ENCODE measurements at regions not wholly inside any gene's neighbourhood (a gene's known extent, or its start where the extent isn't known, plus 50 kb on each side); places are given as distances from the start of the nearest gene placed in this dataset.
A peak's percentile ranks its signal among the peaks of the same experiment; 100 is the strongest.

- Histone ChIP-seq H3K27ac (ENCODE audit: low read length in 2 of 2) (no peak overlapping the region), H3K36me3 (replicated peaks in 1 of 2; ENCODE audit: control extremely low read depth in 1 of 2, control insufficient read depth in 1 of 2, extremely low read depth in 1 of 2, insufficient read depth in 2 of 2, low read length in 1 of 2) (no peaks in the 10 kb centered on the region), H3K79me2 (ENCODE audit: control insufficient read depth, insufficient read depth, low read length) (no peaks in the 10 kb centered on the region), H3K4me2 (replicated peaks; ENCODE audit: low read depth, low read length, poor library complexity, severe bottlenecking) (no peak overlapping the region), H3K27me3 (replicated peaks in 1 of 4; ENCODE audit: control extremely low read depth in 1 of 4, control insufficient read depth in 3 of 4, insufficient read depth in 4 of 4, low read length in 3 of 4) (no peaks in the 10 kb centered on the region), H3K9ac (ENCODE audit: low read length) (no peak overlapping the region), H3K4me1 (ENCODE audit: control insufficient read depth in 2 of 2, insufficient read depth in 2 of 2, low read length in 2 of 2) (peaks cover 0 to 6% of the 10 kb centered on the region in 2 donors), H2AFZ (ENCODE audit: insufficient read depth, low read depth, low read length, poor library complexity, severe bottlenecking) (no peak overlapping the region), H3K4me3 (ENCODE audit: control extremely low read depth in 1 of 5, extremely low read depth in 1 of 5, insufficient read depth in 1 of 5, low read depth in 2 of 5, low read length in 4 of 5) (no peak overlapping the region), H4K20me1 (ENCODE audit: control insufficient read depth, insufficient read depth, low read length, poor library complexity, severe bottlenecking) (no peaks in the 10 kb centered on the region), H3K9me3 (ENCODE audit: control extremely low read depth in 1 of 3, control insufficient read depth in 2 of 3, insufficient read depth in 1 of 3, low read length in 2 of 3) (no peaks in the 10 kb centered on the region)
- ATAC-seq (ENCODE audit: low read depth) (no peak), DNase-seq (no peak)
- POLR2A ChIA-PET, result no interaction called here
- Mint-ChIP-seq H3K4me1 (peaks cover 4% of the 10 kb centered on the region), H3K4me3 (no peak overlapping the region), H3K27me3 (no peaks in the 10 kb centered on the region), H3K27ac (no peak overlapping the region), H3K9me3 (ENCODE audit: insufficient read depth) (no peaks in the 10 kb centered on the region)
- intact Hi-C loops (cut with micrococcal nuclease), result no loop called here
- CTCF ChIA-PET, result no interaction called here
- no peak for TF ChIP-seq CTCF (IDR thresholded peaks at IDR 0.05)
- TF ChIP-seq EZH2 (IDR thresholded peaks at IDR 0.05; ENCODE audit: borderline replicate concordance, insufficient read depth, low read depth, low read length, poor library complexity, severe bottlenecking), result no peak
- WGBS (ENCODE audit: insufficient coverage), result 80% methylated on average over 1 of the region's 1 CpG
These were observed 126.0 kb upstream of the DPH6 start for GRCh38 chr15:35671981-35672380.

- Histone ChIP-seq H3K27ac (ENCODE audit: low read length in 2 of 2) (no peak overlapping the region), H3K4me3 (ENCODE audit: control extremely low read depth in 1 of 5, extremely low read depth in 1 of 5, insufficient read depth in 1 of 5, low read depth in 2 of 5, low read length in 4 of 5) (peak overlapping the region in 2 of 5 experiments; percentile 21 to 34), H3K9ac (ENCODE audit: low read length) (peak overlapping the region; percentile 48), H3K27me3 (replicated peaks in 1 of 4; ENCODE audit: control extremely low read depth in 1 of 4, control insufficient read depth in 3 of 4, insufficient read depth in 4 of 4, low read length in 3 of 4) (no peaks in the 10 kb centered on the region), H4K20me1 (ENCODE audit: control insufficient read depth, insufficient read depth, low read length, poor library complexity, severe bottlenecking) (no peaks in the 10 kb centered on the region), H3K9me3 (ENCODE audit: control extremely low read depth in 1 of 3, control insufficient read depth in 2 of 3, insufficient read depth in 1 of 3, low read length in 2 of 3) (no peaks in the 10 kb centered on the region), H3K4me1 (ENCODE audit: control insufficient read depth in 2 of 2, insufficient read depth in 2 of 2, low read length in 2 of 2) (peaks cover 0 to 6% of the 10 kb centered on the region in 2 donors), H3K79me2 (ENCODE audit: control insufficient read depth, insufficient read depth, low read length) (no peaks in the 10 kb centered on the region), H3K36me3 (replicated peaks in 1 of 2; ENCODE audit: control extremely low read depth in 1 of 2, control insufficient read depth in 1 of 2, extremely low read depth in 1 of 2, insufficient read depth in 2 of 2, low read length in 1 of 2) (no peaks in the 10 kb centered on the region), H3K4me2 (replicated peaks; ENCODE audit: low read depth, low read length, poor library complexity, severe bottlenecking) (peak overlapping the region; percentile 41), H2AFZ (ENCODE audit: insufficient read depth, low read depth, low read length, poor library complexity, severe bottlenecking) (peak overlapping the region; percentile 54)
- no peak for DNase-seq
- Mint-ChIP-seq H3K4me3 (peak overlapping the region; percentile 54), H3K4me1 (peaks cover 4% of the 10 kb centered on the region), H3K27me3 (no peaks in the 10 kb centered on the region), H3K27ac (no peak overlapping the region), H3K9me3 (ENCODE audit: insufficient read depth) (no peaks in the 10 kb centered on the region)
- intact Hi-C loops (cut with micrococcal nuclease), result no loop called here
- ChIA-PET CTCF (no interaction called here), POLR2A (no interaction called here)
- 11% methylated on average over 6 of the region's 9 CpGs for WGBS (ENCODE audit: insufficient coverage)
- TF ChIP-seq CTCF (IDR thresholded peaks at IDR 0.05) (no peak), EZH2 (IDR thresholded peaks at IDR 0.05; ENCODE audit: borderline replicate concordance, insufficient read depth, low read depth, low read length, poor library complexity, severe bottlenecking) (no peak)
- ATAC-seq (ENCODE audit: low read depth), result no peak
These were observed 127.2 kb upstream of the DPH6 start for GRCh38 chr15:35673093-35673684.
